ENCODE measurements at regions not wholly inside any gene's neighbourhood (a gene's known extent, or its start where the extent isn't known, plus 50 kb on each side); places are given as distances from the start of the nearest gene placed in this dataset.

GRCh38 chr1:167145965-167146364 lies 52.1 kb downstream of the STYXL2 start:
- ATAC-seq (ENCODE audit: low read depth) = 0 out of 3 replicates have a peak, but pooled peaks have one; percentile 17
- Histone ChIP-seq H3K36me3 (ENCODE audit: low read depth) (no peaks in the 10 kb centered on the region), H3K27ac (ENCODE audit: poor library complexity, severe bottlenecking) (no peak overlapping the region), H3K9me3 (ENCODE audit: severe bottlenecking) (no peaks in the 10 kb centered on the region), H3K4me1 (ENCODE audit: insufficient read depth, poor library complexity, severe bottlenecking) (no peaks in the 10 kb centered on the region), H3K27me3 (ENCODE audit: insufficient read depth, poor library complexity, severe bottlenecking) (no peaks in the 10 kb centered on the region), H3K4me3 (ENCODE audit: severe bottlenecking) (no peak overlapping the region)
- DNase-seq (ENCODE audit: low spot score) = no peak
- no peak for TF ChIP-seq CTCF (IDR thresholded peaks at IDR 0.05; ENCODE audit: poor library complexity, severe bottlenecking)

- ATAC-seq (ENCODE audit: low read depth) (no peak), DNase-seq (ENCODE audit: low spot score) (no peak)
- Histone ChIP-seq H3K4me3 (ENCODE audit: severe bottlenecking) (no peak overlapping the region), H3K27me3 (ENCODE audit: insufficient read depth, poor library complexity, severe bottlenecking) (no peaks in the 10 kb centered on the region), H3K9me3 (ENCODE audit: severe bottlenecking) (no peaks in the 10 kb centered on the region), H3K36me3 (ENCODE audit: low read depth) (no peaks in the 10 kb centered on the region), H3K27ac (ENCODE audit: poor library complexity, severe bottlenecking) (no peak overlapping the region), H3K4me1 (ENCODE audit: insufficient read depth, poor library complexity, severe bottlenecking) (no peaks in the 10 kb centered on the region)
- TF ChIP-seq CTCF (IDR thresholded peaks at IDR 0.05; ENCODE audit: poor library complexity, severe bottlenecking) = no peak
These were observed 53.1 kb downstream of the STYXL2 start for GRCh38 chr1:167146903-167147539.

- peaks cover 7% of the 10 kb centered on the region for H3K4me1 ChIP-seq (ENCODE audit: insufficient read depth, poor library complexity, severe bottlenecking)
- TF ChIP-seq CTCF (IDR thresholded peaks at IDR 0.05; ENCODE audit: poor library complexity, severe bottlenecking) = no peak
- H3K9me3 ChIP-seq (ENCODE audit: severe bottlenecking) = no peaks in the 10 kb centered on the region
- ATAC-seq (ENCODE audit: low read depth) (no peak), DNase-seq (ENCODE audit: low spot score) (no peak)
- no peaks in the 10 kb centered on the region for H3K27me3 ChIP-seq (ENCODE audit: insufficient read depth, poor library complexity, severe bottlenecking)
- no peak overlapping the region for H3K4me3 ChIP-seq (ENCODE audit: severe bottlenecking)
- H3K36me3 ChIP-seq (ENCODE audit: low read depth) = no peaks in the 10 kb centered on the region
- H3K27ac ChIP-seq (ENCODE audit: poor library complexity, severe bottlenecking) = no peak overlapping the region
These were observed 54.5 kb downstream of the STYXL2 start for GRCh38 chr1:167148421-167148820.

GRCh38 chr1:167149793-167150491 lies 56.1 kb downstream of the STYXL2 start:
- H3K27me3 ChIP-seq (ENCODE audit: insufficient read depth, poor library complexity, severe bottlenecking) = no peaks in the 10 kb centered on the region
- H3K9me3 ChIP-seq (ENCODE audit: severe bottlenecking) = no peaks in the 10 kb centered on the region
- H3K36me3 ChIP-seq (ENCODE audit: low read depth) = no peaks in the 10 kb centered on the region
- ATAC-seq (ENCODE audit: low read depth) = no peak
- H3K4me3 ChIP-seq (ENCODE audit: severe bottlenecking) = no peak overlapping the region
- peaks cover 7% of the 10 kb centered on the region for H3K4me1 ChIP-seq (ENCODE audit: insufficient read depth, poor library complexity, severe bottlenecking)
- no peak for TF ChIP-seq CTCF (IDR thresholded peaks at IDR 0.05; ENCODE audit: poor library complexity, severe bottlenecking)
- no peak for DNase-seq (ENCODE audit: low spot score)
- H3K27ac ChIP-seq (ENCODE audit: poor library complexity, severe bottlenecking) = no peak overlapping the region

GRCh38 chr1:167150492-167150833 lies 56.6 kb downstream of the STYXL2 start:
- Histone ChIP-seq H3K4me1 (ENCODE audit: insufficient read depth, poor library complexity, severe bottlenecking) (peaks cover 7% of the 10 kb centered on the region), H3K27me3 (ENCODE audit: insufficient read depth, poor library complexity, severe bottlenecking) (no peaks in the 10 kb centered on the region), H3K4me3 (ENCODE audit: severe bottlenecking) (no peak overlapping the region), H3K9me3 (ENCODE audit: severe bottlenecking) (no peaks in the 10 kb centered on the region), H3K27ac (ENCODE audit: poor library complexity, severe bottlenecking) (no peak overlapping the region), H3K36me3 (ENCODE audit: low read depth) (no peaks in the 10 kb centered on the region)
- DNase-seq (ENCODE audit: low spot score) (no peak), ATAC-seq (ENCODE audit: low read depth) (no peak)
- no peak for TF ChIP-seq CTCF (IDR thresholded peaks at IDR 0.05; ENCODE audit: poor library complexity, severe bottlenecking)

Data from RWPE2 (cell line).